ENCODE measurements at regions not wholly inside any gene's neighbourhood (a gene's known extent, or its start where the extent isn't known, plus 50 kb on each side); places are given as distances from the start of the nearest gene placed in this dataset.

DNA sequence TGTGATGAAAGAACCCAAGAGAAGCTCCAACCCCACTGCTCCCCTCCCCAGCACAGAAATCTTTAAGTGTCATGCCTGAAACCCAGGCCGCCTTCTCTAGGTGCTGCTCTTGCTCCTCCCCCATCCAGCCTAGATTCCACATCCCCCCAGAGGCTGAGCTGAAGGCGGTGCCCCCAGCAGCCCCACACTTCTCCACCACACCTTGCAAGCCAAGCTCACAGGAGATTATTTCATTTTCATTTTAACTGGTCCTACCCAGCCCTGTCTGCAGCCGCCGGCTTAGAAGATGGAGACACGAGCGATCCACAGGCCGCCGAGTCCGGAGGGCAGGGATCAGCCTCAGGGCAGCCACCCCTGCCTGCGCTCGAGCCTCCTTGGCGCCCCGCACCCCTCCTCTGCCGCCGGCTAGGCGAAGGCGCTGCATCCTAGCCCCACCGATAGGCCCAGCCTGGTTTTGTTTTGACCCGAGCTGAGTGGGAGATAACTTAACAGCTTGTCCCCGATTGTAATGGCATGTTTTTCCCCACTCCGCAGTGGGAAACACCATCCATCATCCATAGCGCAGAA is 125.3 kb downstream of the RBFOX3 start:
- WGBS, 2 donors = 35 to 49% methylated on average over 21 to 22 of the region's 22 CpGs
- H3K4me3 ChIP-seq (ENCODE audit: low read depth, poor library complexity, severe bottlenecking) = no peak overlapping the region
- DNase-seq (ENCODE audit: low spot score in 2 of 2) = no peak
- no peak for TF ChIP-seq POLR2A (IDR thresholded peaks at IDR 0.05)
- TF ChIP-seq, protein P1, sequence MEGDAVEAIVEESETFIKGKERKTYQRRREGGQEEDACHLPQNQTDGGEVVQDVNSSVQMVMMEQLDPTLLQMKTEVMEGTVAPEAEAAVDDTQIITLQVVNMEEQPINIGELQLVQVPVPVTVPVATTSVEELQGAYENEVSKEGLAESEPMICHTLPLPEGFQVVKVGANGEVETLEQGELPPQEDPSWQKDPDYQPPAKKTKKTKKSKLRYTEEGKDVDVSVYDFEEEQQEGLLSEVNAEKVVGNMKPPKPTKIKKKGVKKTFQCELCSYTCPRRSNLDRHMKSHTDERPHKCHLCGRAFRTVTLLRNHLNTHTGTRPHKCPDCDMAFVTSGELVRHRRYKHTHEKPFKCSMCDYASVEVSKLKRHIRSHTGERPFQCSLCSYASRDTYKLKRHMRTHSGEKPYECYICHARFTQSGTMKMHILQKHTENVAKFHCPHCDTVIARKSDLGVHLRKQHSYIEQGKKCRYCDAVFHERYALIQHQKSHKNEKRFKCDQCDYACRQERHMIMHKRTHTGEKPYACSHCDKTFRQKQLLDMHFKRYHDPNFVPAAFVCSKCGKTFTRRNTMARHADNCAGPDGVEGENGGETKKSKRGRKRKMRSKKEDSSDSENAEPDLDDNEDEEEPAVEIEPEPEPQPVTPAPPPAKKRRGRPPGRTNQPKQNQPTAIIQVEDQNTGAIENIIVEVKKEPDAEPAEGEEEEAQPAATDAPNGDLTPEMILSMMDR (IDR thresholded peaks at IDR 0.05) = no peak
- intact Hi-C loops (cut with DNase I; ENCODE audit: low total_unique reads) = no loop called here

DNA sequence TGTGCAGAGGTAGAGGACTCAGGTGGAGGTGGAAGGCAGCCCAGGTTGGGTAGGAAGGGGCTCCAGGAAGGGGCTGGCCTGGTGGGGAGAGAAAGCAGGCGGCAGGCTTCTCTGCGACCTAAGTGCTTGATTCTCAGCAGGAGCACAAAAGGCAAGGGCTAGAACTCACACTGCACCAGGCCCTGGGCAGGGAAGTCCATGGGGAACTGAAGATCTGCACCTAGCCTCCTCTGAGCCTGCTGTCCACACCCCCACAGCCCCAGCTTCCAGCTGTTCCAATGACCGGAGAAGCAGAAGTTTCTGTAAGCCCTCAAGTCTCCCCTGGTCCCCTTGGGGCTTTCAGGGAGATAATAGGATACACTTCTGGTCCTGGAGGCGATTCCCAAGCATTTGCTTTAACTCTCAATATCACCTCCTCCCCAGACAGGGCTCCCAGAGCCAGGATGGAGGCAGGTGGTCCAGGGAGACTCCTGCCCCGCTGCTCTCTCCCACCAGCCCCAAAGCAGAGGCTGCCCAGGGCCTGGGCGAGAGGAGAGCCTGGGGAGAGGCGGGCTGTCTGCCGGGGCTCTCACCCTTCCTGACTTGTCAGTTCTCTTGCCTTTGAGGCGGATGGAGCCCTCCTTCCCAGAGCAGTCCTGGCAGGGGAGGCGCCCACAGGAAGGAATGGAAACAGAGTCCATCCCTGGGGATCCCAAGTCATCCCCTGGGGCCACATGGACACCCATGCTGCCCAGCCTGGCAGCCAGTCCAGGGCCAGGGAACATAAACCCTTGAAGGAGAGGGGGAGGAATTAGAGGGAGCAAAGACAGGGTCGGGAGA is 126.0 kb downstream of the RBFOX3 start:
- intact Hi-C loops (cut with DNase I; ENCODE audit: low total_unique reads) = no loop called here
- 55 to 67% methylated on average over 11 of the region's 11 CpGs for WGBS, 2 donors
- TF ChIP-seq POLR2A (IDR thresholded peaks at IDR 0.05) = no peak
- TF ChIP-seq, protein P1 (IDR thresholded peaks at IDR 0.05) = no peak
- no peak overlapping the region for H3K4me3 ChIP-seq (ENCODE audit: low read depth, poor library complexity, severe bottlenecking)
- DNase-seq (ENCODE audit: low spot score in 2 of 2) = no peak

DNA sequence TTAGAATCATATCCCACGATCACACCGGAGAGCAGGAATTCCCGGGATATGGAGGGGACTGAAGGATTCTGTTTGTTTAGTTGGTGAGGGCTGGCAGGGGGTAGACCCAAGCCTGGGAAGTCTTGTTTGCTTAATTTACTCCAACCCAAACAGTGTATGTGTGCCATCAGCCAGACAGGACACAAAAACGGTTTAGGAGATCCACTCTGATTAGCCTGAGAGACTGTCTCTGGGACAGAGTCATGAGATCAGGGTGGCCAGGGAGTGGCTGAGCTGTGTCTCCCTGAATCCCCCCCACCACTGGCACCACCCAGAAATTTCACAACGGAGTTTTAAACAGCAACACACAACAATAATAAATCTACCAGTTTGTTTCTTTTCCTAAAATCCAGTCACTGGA is 127.0 kb downstream of the RBFOX3 start:
- no peak overlapping the region for H3K4me3 ChIP-seq (ENCODE audit: low read depth, poor library complexity, severe bottlenecking)
- intact Hi-C loops (cut with DNase I; ENCODE audit: low total_unique reads) = no loop called here
- no peak for TF ChIP-seq POLR2A (IDR thresholded peaks at IDR 0.05)
- TF ChIP-seq, protein P1 (IDR thresholded peaks at IDR 0.05) = no peak
- no peak for DNase-seq (ENCODE audit: low spot score in 2 of 2)
- 46 to 61% methylated on average over 5 of the region's 5 CpGs for WGBS, 2 donors

DNA sequence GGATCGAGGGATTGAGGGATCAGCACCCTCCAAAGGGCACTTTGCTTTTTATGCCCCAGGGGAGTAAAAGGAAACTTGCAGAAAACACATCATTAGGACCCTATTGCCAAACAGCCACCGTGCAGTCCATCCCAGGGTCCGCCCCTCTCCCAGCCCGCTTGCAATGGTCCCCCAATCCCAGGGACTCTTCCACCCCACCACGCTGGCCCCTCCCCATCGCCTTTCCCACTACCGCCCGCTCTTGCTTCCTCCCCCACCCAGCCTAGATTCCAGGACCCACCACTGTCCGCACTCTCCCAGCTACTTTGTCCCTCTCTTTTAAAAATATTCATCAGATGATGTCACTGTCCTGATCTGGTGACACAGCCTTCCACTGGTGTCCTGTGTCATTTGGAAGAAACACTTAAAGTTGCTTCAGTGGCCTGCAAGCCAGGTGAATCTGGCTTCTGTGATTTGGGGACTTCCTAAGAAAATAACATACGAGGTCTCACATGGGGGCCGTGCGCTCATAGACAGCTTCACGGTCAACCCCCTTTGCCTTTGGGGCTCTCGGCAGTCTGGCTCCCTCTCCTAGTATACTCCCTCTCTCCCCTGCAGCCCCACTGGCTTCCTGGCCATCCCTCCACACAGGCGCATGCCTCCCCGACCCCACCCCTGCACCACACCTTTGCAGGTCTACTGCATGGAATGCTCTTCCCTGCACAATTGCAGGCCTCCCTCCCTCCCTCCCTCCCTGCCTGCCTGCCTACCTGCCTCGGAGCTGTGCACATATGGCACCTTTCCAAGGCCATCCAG is 127.9 kb downstream of the RBFOX3 start:
- H3K4me3 ChIP-seq (ENCODE audit: low read depth, poor library complexity, severe bottlenecking) = no peak overlapping the region
- WGBS, 2 donors = 16 to 20% methylated on average over 16 to 17 of the region's 17 CpGs
- no peak for DNase-seq (ENCODE audit: low spot score in 2 of 2)
- TF ChIP-seq, protein P1 (IDR thresholded peaks at IDR 0.05) = no peak
- no peak for TF ChIP-seq POLR2A (IDR thresholded peaks at IDR 0.05)
- intact Hi-C loops (cut with DNase I; ENCODE audit: low total_unique reads) = no loop called here

DNA sequence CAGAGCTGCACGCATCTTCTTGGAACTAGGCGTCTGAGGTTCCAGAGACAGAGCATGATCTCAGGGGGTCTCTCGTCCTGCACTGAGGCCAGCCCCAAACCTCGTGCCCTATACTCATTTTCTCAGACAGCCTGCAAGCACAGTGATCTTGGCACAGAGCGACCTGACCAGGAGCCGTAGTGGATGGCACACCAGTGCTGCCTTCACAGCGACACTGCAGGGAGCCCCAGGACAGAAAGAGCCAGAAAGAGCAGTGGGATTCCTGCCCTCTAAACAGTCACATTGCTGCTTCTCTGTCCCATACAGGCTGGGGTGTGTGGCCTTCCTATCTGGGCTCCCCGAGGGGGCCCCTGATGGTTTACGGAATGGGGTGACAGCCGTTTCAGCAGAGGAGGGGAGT is 131.0 kb downstream of the RBFOX3 start:
- 88 to 92% methylated on average over 9 to 10 of the region's 10 CpGs for WGBS, 2 donors
- DNase-seq (ENCODE audit: low spot score in 2 of 2) = no peak
- intact Hi-C loops (cut with DNase I; ENCODE audit: low total_unique reads) = no loop called here
- no peak overlapping the region for H3K4me3 ChIP-seq (ENCODE audit: low read depth, poor library complexity, severe bottlenecking)
- TF ChIP-seq, protein P1 (IDR thresholded peaks at IDR 0.05) = no peak
- no peak for TF ChIP-seq POLR2A (IDR thresholded peaks at IDR 0.05)
